DND-41 (cell line): ENCODE measurements at regions not wholly inside any gene's neighbourhood (a gene's known extent, or its start where the extent isn't known, plus 50 kb on each side); places are given as distances from the start of the nearest gene placed in this dataset.

ENCODE experiments used
- CTCF ChIP-seq: IDR thresholded peaks from 2 replicates; pipeline ENCODE4 v1.5.1; 2012; ENCODE audit warnings: borderline replicate concordance, low read length, moderate library complexity, mild to moderate bottlenecking; ENCODE audit not compliant: poor library complexity, severe bottlenecking; ENCODE audit errors: extremely low read depth
- EZH2 ChIP-seq: IDR thresholded peaks from 3 replicates; pipeline ENCODE4 v1.6.1; 2012; ENCODE audit warnings: borderline replicate concordance, low read depth, mild to moderate bottlenecking, moderate library complexity, low read length, inconsistent platforms; ENCODE audit not compliant: severe bottlenecking

- no peak for TF ChIP-seq CTCF
- no peak for TF ChIP-seq EZH2
Observed at GRCh38 chr13:111027458-111028439, 87.4 kb upstream of the ARHGEF7 start.
